ENCODE measurements at regions not wholly inside any gene's neighbourhood (a gene's known extent, or its start where the extent isn't known, plus 50 kb on each side); places are given as distances from the start of the nearest gene placed in this dataset.

- H3K79me2 ChIP-seq (ENCODE audit: insufficient read depth, low read length) = no peaks in the 10 kb centered on the region
- no peak overlapping the region for H3K4me2 ChIP-seq (ENCODE audit: low read length)
- no peaks in the 10 kb centered on the region for H3F3A ChIP-seq (ENCODE audit: insufficient read depth, low read length)
- no peak overlapping the region for H3K9ac ChIP-seq (ENCODE audit: low read length)
- no peaks in the 10 kb centered on the region for H3K9me2 ChIP-seq (ENCODE audit: low read depth, low read length)
- no peaks in the 10 kb centered on the region for H3K9me3 ChIP-seq (ENCODE audit: low read length)
- no peaks in the 10 kb centered on the region for H3K27me3 ChIP-seq (ENCODE audit: insufficient read depth, low read length)
- no peak overlapping the region for H3K27ac ChIP-seq (ENCODE audit: low read depth, low read length, poor library complexity, severe bottlenecking)
- H3K36me3 ChIP-seq (ENCODE audit: insufficient read depth, low read length) = no peaks in the 10 kb centered on the region
- H3K4me3 ChIP-seq (ENCODE audit: low read depth, low read length, poor library complexity, severe bottlenecking) = no peak overlapping the region
- no peaks in the 10 kb centered on the region for H4K20me1 ChIP-seq (ENCODE audit: insufficient read depth, low read length)
- no peaks in the 10 kb centered on the region for H3K4me1 ChIP-seq (ENCODE audit: insufficient read depth, low read length, severe bottlenecking)
- H2AFZ ChIP-seq (ENCODE audit: low read length) = no peak overlapping the region
- TF ChIP-seq EZH2 (IDR thresholded peaks at IDR 0.05; ENCODE audit: borderline replicate concordance, low read length) = no peak
- TF ChIP-seq CTCF (IDR thresholded peaks at IDR 0.05; ENCODE audit: low read length) = no peak
Measured at GRCh38 chrX:97700547-97700946, 816.8 kb downstream of the RPA4 start.

- no peaks in the 10 kb centered on the region for H4K20me1 ChIP-seq (ENCODE audit: insufficient read depth, low read length)
- H3K4me1 ChIP-seq (ENCODE audit: insufficient read depth, low read length, severe bottlenecking) = no peaks in the 10 kb centered on the region
- no peak overlapping the region for H2AFZ ChIP-seq (ENCODE audit: low read length)
- H3K27ac ChIP-seq (ENCODE audit: low read depth, low read length, poor library complexity, severe bottlenecking) = no peak overlapping the region
- no peaks in the 10 kb centered on the region for H3F3A ChIP-seq (ENCODE audit: insufficient read depth, low read length)
- no peak overlapping the region for H3K9ac ChIP-seq (ENCODE audit: low read length)
- no peaks in the 10 kb centered on the region for H3K36me3 ChIP-seq (ENCODE audit: insufficient read depth, low read length)
- H3K27me3 ChIP-seq (ENCODE audit: insufficient read depth, low read length) = no peaks in the 10 kb centered on the region
- H3K9me2 ChIP-seq (ENCODE audit: low read depth, low read length) = no peaks in the 10 kb centered on the region
- H3K4me2 ChIP-seq (ENCODE audit: low read length) = no peak overlapping the region
- H3K79me2 ChIP-seq (ENCODE audit: insufficient read depth, low read length) = no peaks in the 10 kb centered on the region
- H3K4me3 ChIP-seq (ENCODE audit: low read depth, low read length, poor library complexity, severe bottlenecking) = no peak overlapping the region
- H3K9me3 ChIP-seq (ENCODE audit: low read length) = no peaks in the 10 kb centered on the region
- TF ChIP-seq EZH2 (IDR thresholded peaks at IDR 0.05; ENCODE audit: borderline replicate concordance, low read length) (no peak), CTCF (IDR thresholded peaks at IDR 0.05; ENCODE audit: low read length) (no peak)
Measured at GRCh38 chrX:97704474-97704873, 820.8 kb downstream of the RPA4 start.

- Histone ChIP-seq H3K9me3 (ENCODE audit: low read length) (no peaks in the 10 kb centered on the region), H3K79me2 (ENCODE audit: insufficient read depth, low read length) (no peaks in the 10 kb centered on the region), H3K27me3 (ENCODE audit: insufficient read depth, low read length) (no peaks in the 10 kb centered on the region), H3K27ac (ENCODE audit: low read depth, low read length, poor library complexity, severe bottlenecking) (no peak overlapping the region), H3K36me3 (ENCODE audit: insufficient read depth, low read length) (no peaks in the 10 kb centered on the region), H3K4me3 (ENCODE audit: low read depth, low read length, poor library complexity, severe bottlenecking) (no peak overlapping the region), H3K4me1 (ENCODE audit: insufficient read depth, low read length, severe bottlenecking) (no peaks in the 10 kb centered on the region), H3K4me2 (ENCODE audit: low read length) (no peak overlapping the region), H2AFZ (ENCODE audit: low read length) (no peak overlapping the region), H3K9ac (ENCODE audit: low read length) (no peak overlapping the region), H3K9me2 (ENCODE audit: low read depth, low read length) (no peaks in the 10 kb centered on the region), H3F3A (ENCODE audit: insufficient read depth, low read length) (no peaks in the 10 kb centered on the region), H4K20me1 (ENCODE audit: insufficient read depth, low read length) (no peaks in the 10 kb centered on the region)
- no peak for TF ChIP-seq EZH2 (IDR thresholded peaks at IDR 0.05; ENCODE audit: borderline replicate concordance, low read length)
Measured at GRCh38 chrX:97704881-97705280, 821.2 kb downstream of the RPA4 start.

GRCh38 chrX:97705936-97706335 is 822.2 kb downstream of the RPA4 start:
- no peaks in the 10 kb centered on the region for H4K20me1 ChIP-seq (ENCODE audit: insufficient read depth, low read length)
- TF ChIP-seq CTCF (IDR thresholded peaks at IDR 0.05; ENCODE audit: low read length) (no peak), EZH2 (IDR thresholded peaks at IDR 0.05; ENCODE audit: borderline replicate concordance, low read length) (no peak)

More at GRCh38 chrX:97705936-97706335, 822.2 kb downstream of the RPA4 start:
- H3F3A ChIP-seq (ENCODE audit: insufficient read depth, low read length) = no peaks in the 10 kb centered on the region
- no peaks in the 10 kb centered on the region for H3K9me2 ChIP-seq (ENCODE audit: low read depth, low read length)
- no peaks in the 10 kb centered on the region for H3K36me3 ChIP-seq (ENCODE audit: insufficient read depth, low read length)
- no peaks in the 10 kb centered on the region for H3K27me3 ChIP-seq (ENCODE audit: insufficient read depth, low read length)
- H3K9me3 ChIP-seq (ENCODE audit: low read length) = no peaks in the 10 kb centered on the region
- no peak overlapping the region for H3K4me2 ChIP-seq (ENCODE audit: low read length)
- H3K9ac ChIP-seq (ENCODE audit: low read length) = no peak overlapping the region
- H3K4me1 ChIP-seq (ENCODE audit: insufficient read depth, low read length, severe bottlenecking) = no peaks in the 10 kb centered on the region
- no peak overlapping the region for H3K4me3 ChIP-seq (ENCODE audit: low read depth, low read length, poor library complexity, severe bottlenecking)
- no peak overlapping the region for H3K27ac ChIP-seq (ENCODE audit: low read depth, low read length, poor library complexity, severe bottlenecking)
- H3K79me2 ChIP-seq (ENCODE audit: insufficient read depth, low read length) = no peaks in the 10 kb centered on the region
- H2AFZ ChIP-seq (ENCODE audit: low read length) = no peak overlapping the region
